ENCODE measurements at regions not wholly inside any gene's neighbourhood (a gene's known extent, or its start where the extent isn't known, plus 50 kb on each side); places are given as distances from the start of the nearest gene placed in this dataset.

DNA sequence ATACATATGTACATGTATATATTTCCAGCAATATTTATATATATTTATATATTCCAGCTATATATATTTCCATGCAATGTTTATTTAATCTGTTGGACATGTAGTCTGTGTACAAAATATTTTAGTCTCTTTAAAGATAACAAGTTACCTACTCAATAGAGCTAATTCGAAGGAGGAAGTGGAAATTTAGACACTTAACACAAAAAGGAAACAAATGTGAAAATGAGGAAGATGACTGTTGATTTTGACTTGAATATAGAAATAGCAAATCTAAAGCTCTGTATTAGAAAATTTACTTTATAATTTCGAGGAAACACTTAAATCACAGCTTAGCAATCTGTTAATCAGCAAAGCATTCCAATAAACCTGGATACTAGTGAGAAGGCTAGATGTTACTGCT lies 1064.4 kb downstream of the PCDH7 start:
- Histone ChIP-seq H3K23ac (ENCODE audit: insufficient read length) (no peak overlapping the region), H3K14ac (ENCODE audit: insufficient read length) (no peak overlapping the region), H3K79me1 (ENCODE audit: low read depth, low read length) (no peaks in the 10 kb centered on the region), H4K91ac (replicated peaks; ENCODE audit: insufficient read length, low read length) (no peak overlapping the region), H3K56ac (replicated peaks; ENCODE audit: insufficient read length, low read depth, low read length) (no peak overlapping the region), H2BK20ac (ENCODE audit: low read length) (no peak overlapping the region), H3K4ac (replicated peaks; ENCODE audit: insufficient read length, low read depth, low read length) (no peak overlapping the region), H3K23me2 (ENCODE audit: low read depth, low read length) (no peaks in the 10 kb centered on the region), H2BK12ac (ENCODE audit: low read depth, low read length) (no peak overlapping the region), H2AK5ac (ENCODE audit: low read depth, low read length) (no peak overlapping the region), H2BK120ac (replicated peaks; ENCODE audit: low read depth, low read length) (no peak overlapping the region), H2BK15ac (ENCODE audit: low read length) (no peak overlapping the region), H3K27me3 (replicated peaks in 1 of 4; ENCODE audit: control insufficient read depth in 3 of 4, extremely low read depth in 1 of 4, insufficient read depth in 3 of 4, low read length in 3 of 4) (no peaks in the 10 kb centered on the region), H2AFZ (ENCODE audit: low read length) (no peak overlapping the region), H3K79me2 (ENCODE audit: control insufficient read depth in 1 of 2, insufficient read depth in 2 of 2, low read length in 2 of 2) (no peaks in the 10 kb centered on the region), H3K9ac (replicated peaks in 1 of 4; ENCODE audit: extremely low read depth in 1 of 4, low read depth in 3 of 4, low read length in 3 of 4) (no peak overlapping the region), H3K4me2 (ENCODE audit: insufficient read depth in 1 of 2, low read depth in 2 of 2, low read length in 2 of 2) (no peak overlapping the region), H3K4me3 (ENCODE audit: extremely low read depth in 1 of 4, insufficient read depth in 2 of 4, low read depth in 3 of 4, low read length in 4 of 4) (no peak overlapping the region), H3K18ac (ENCODE audit: extremely low read depth, low read length) (no peak overlapping the region), H3K9me3 (ENCODE audit: insufficient read depth in 2 of 2, low read depth in 1 of 2, low read length in 1 of 2) (no peaks in the 10 kb centered on the region), H4K8ac (ENCODE audit: extremely low read depth, insufficient read depth, low read length) (no peak overlapping the region), H2BK5ac (ENCODE audit: low read depth, low read length) (no peak overlapping the region), H4K5ac (ENCODE audit: insufficient read length, low read depth, low read length) (no peak overlapping the region), H3K27ac (ENCODE audit: low read depth, low read length) (no peak overlapping the region), H3K36me3 (ENCODE audit: control insufficient read depth in 2 of 4, insufficient read depth in 4 of 4, low read length in 3 of 4) (no peaks in the 10 kb centered on the region), H4K20me1 (replicated peaks in 1 of 2; ENCODE audit: control insufficient read depth in 1 of 2, insufficient read depth in 2 of 2, low read length in 2 of 2) (no peaks in the 10 kb centered on the region), H3K4me1 (replicated peaks in 1 of 4; ENCODE audit: control insufficient read depth in 3 of 4, insufficient read depth in 4 of 4, low read length in 3 of 4) (no peaks in the 10 kb centered on the region)
- DNase-seq (ENCODE audit: low read depth in 1 of 2, low spot score in 2 of 2) (no peak), FAIRE-seq (no peak)
- TF ChIP-seq RFX5 (IDR thresholded peaks at IDR 0.05; ENCODE audit: borderline replicate concordance, low read depth, low read length) (no peak), CBX5 (IDR thresholded peaks at IDR 0.05; ENCODE audit: low read depth, low read length) (no peak), TAF7 (optimal IDR thresholded peaks at IDR 0.05; ENCODE audit: borderline replicate concordance, low read depth, low read length) (no peak), RXRA (IDR thresholded peaks at IDR 0.05; ENCODE audit: insufficient read depth, low read depth, low read length) (no peak)
- POLR2A ChIA-PET (ENCODE audit: partially characterized antibody): no interaction called here
- CTCF ChIA-PET (ENCODE audit: partially characterized antibody): interaction anchor here (0.5 kb wide), 1 partner anchor 337 kb away, joined by 3 read pairs; no protein-coding TSS in a partner anchor
- 88% methylated on average over 2 of the region's 2 CpGs; no CpG with 5 or more reads in 1 of the 2 experiments for WGBS, 2 experiments (ENCODE audit: extremely low coverage in 1 of 2, insufficient coverage in 1 of 2, insufficient read length in 1 of 2, insufficient replicate concordance in 2 of 2, low coverage in 1 of 2, low lambda C conversion rate in 2 of 2, missing lambda C conversion rate in 1 of 2)
